ENCODE measurements at regions not wholly inside any gene's neighbourhood (a gene's known extent, or its start where the extent isn't known, plus 50 kb on each side); places are given as distances from the start of the nearest gene placed in this dataset.

GRCh38 chr13:72390909-72391308 is 336.5 kb downstream of the MZT1 start:
- Histone ChIP-seq H3K27ac (ENCODE audit: low read depth in 2 of 2, low read length in 2 of 2) (no peak overlapping the region), H3K36me3 (ENCODE audit: control insufficient read depth in 2 of 3, insufficient read depth in 3 of 3, low read length in 3 of 3) (no peaks in the 10 kb centered on the region), H3K27me3 (ENCODE audit: control insufficient read depth, insufficient read depth, low read length) (no peaks in the 10 kb centered on the region), H3K4me1 (ENCODE audit: control insufficient read depth in 2 of 3, insufficient read depth in 2 of 3, low read depth in 1 of 3, low read length in 3 of 3) (no peaks in the 10 kb centered on the region), H3K9ac (ENCODE audit: low read length in 3 of 3) (no peak overlapping the region), H3K9me3 (ENCODE audit: control insufficient read depth in 2 of 3, insufficient read depth in 1 of 3, low read length in 3 of 3) (no peaks in the 10 kb centered on the region), H3K4me3 (ENCODE audit: low read length in 3 of 3) (no peak overlapping the region)
- no peak for DNase-seq
- TF ChIP-seq, protein P1, sequence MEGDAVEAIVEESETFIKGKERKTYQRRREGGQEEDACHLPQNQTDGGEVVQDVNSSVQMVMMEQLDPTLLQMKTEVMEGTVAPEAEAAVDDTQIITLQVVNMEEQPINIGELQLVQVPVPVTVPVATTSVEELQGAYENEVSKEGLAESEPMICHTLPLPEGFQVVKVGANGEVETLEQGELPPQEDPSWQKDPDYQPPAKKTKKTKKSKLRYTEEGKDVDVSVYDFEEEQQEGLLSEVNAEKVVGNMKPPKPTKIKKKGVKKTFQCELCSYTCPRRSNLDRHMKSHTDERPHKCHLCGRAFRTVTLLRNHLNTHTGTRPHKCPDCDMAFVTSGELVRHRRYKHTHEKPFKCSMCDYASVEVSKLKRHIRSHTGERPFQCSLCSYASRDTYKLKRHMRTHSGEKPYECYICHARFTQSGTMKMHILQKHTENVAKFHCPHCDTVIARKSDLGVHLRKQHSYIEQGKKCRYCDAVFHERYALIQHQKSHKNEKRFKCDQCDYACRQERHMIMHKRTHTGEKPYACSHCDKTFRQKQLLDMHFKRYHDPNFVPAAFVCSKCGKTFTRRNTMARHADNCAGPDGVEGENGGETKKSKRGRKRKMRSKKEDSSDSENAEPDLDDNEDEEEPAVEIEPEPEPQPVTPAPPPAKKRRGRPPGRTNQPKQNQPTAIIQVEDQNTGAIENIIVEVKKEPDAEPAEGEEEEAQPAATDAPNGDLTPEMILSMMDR (IDR thresholded peaks at IDR 0.05; ENCODE audit: borderline replicate concordance, extremely low read depth, insufficient read depth): no peak
- intact Hi-C loops (cut with DNase I): no loop called here
- no peak for FAIRE-seq

- DNase-seq (no peak), FAIRE-seq (no peak)
- H3K4me3 ChIP-seq (ENCODE audit: low read length in 3 of 3): no peak overlapping the region
- no peaks in the 10 kb centered on the region for H3K9me3 ChIP-seq (ENCODE audit: control insufficient read depth in 2 of 3, insufficient read depth in 1 of 3, low read length in 3 of 3)
- intact Hi-C loops (cut with DNase I): no loop called here
- TF ChIP-seq, protein P1 (IDR thresholded peaks at IDR 0.05; ENCODE audit: borderline replicate concordance, extremely low read depth, insufficient read depth): no peak
- no peak overlapping the region for H3K27ac ChIP-seq (ENCODE audit: low read depth in 2 of 2, low read length in 2 of 2)
- H3K9ac ChIP-seq (ENCODE audit: low read length in 3 of 3): no peak overlapping the region
- H3K4me1 ChIP-seq (ENCODE audit: control insufficient read depth in 2 of 3, insufficient read depth in 2 of 3, low read depth in 1 of 3, low read length in 3 of 3): no peaks in the 10 kb centered on the region
- H3K36me3 ChIP-seq (ENCODE audit: control insufficient read depth in 2 of 3, insufficient read depth in 3 of 3, low read length in 3 of 3): no peaks in the 10 kb centered on the region
- no peaks in the 10 kb centered on the region for H3K27me3 ChIP-seq (ENCODE audit: control insufficient read depth, insufficient read depth, low read length)
These were observed 341.2 kb downstream of the MZT1 start for GRCh38 chr13:72386138-72386684.

GRCh38 chr13:72384879-72385278 is 342.6 kb downstream of the MZT1 start:
- no peak overlapping the region for H3K9ac ChIP-seq (ENCODE audit: low read length in 3 of 3)
- H3K36me3 ChIP-seq (ENCODE audit: control insufficient read depth in 2 of 3, insufficient read depth in 3 of 3, low read length in 3 of 3): no peaks in the 10 kb centered on the region
- H3K9me3 ChIP-seq (ENCODE audit: control insufficient read depth in 2 of 3, insufficient read depth in 1 of 3, low read length in 3 of 3): no peaks in the 10 kb centered on the region
- no peak for DNase-seq
- H3K4me3 ChIP-seq (ENCODE audit: low read length in 3 of 3): no peak overlapping the region
- H3K27me3 ChIP-seq (ENCODE audit: control insufficient read depth, insufficient read depth, low read length): no peaks in the 10 kb centered on the region
- no peak overlapping the region for H3K27ac ChIP-seq (ENCODE audit: low read depth in 2 of 2, low read length in 2 of 2)
- H3K4me1 ChIP-seq (ENCODE audit: control insufficient read depth in 2 of 3, insufficient read depth in 2 of 3, low read depth in 1 of 3, low read length in 3 of 3): no peaks in the 10 kb centered on the region
- TF ChIP-seq, protein P1 (IDR thresholded peaks at IDR 0.05; ENCODE audit: borderline replicate concordance, extremely low read depth, insufficient read depth): no peak
- no peak for FAIRE-seq
- intact Hi-C loops (cut with DNase I): no loop called here

All from kidney (tissue), 13 donors.